ENCODE measurements at regions not wholly inside any gene's neighbourhood (a gene's known extent, or its start where the extent isn't known, plus 50 kb on each side); places are given as distances from the start of the nearest gene placed in this dataset.

GRCh38 chr5:4022056-4022670, 426.5 kb downstream of the IRX1 start:
- intact Hi-C loops (cut with micrococcal nuclease; ENCODE audit: unreplicated experiment), result no loop called here
- Histone ChIP-seq H3K4me1 (ENCODE audit: insufficient read depth, low read length, poor library complexity, severe bottlenecking) (no peaks in the 10 kb centered on the region), H3K36me3 (ENCODE audit: insufficient read depth, low read length) (no peaks in the 10 kb centered on the region), H3K27ac (ENCODE audit: low read depth, low read length, poor library complexity, severe bottlenecking) (no peak overlapping the region), H3K4me3 (ENCODE audit: low read depth, low read length, poor library complexity, severe bottlenecking) (no peak overlapping the region), H2AFZ (ENCODE audit: low read length) (no peak overlapping the region), H3K79me2 (ENCODE audit: insufficient read depth, low read depth, low read length) (no peaks in the 10 kb centered on the region), H4K20me1 (ENCODE audit: insufficient read depth, low read length) (no peaks in the 10 kb centered on the region), H3K9me3 (ENCODE audit: low read length) (no peaks in the 10 kb centered on the region), H3K9me2 (ENCODE audit: insufficient read depth, low read length) (no peaks in the 10 kb centered on the region), H3K4me2 (ENCODE audit: low read length) (no peak overlapping the region)
- CTCF ChIA-PET (ENCODE audit: unreplicated experiment), result no interaction called here
- POLR2A ChIA-PET, result no interaction called here
- BruUV-seq (replicated peaks), result no TSS peak
- DNase-seq (ENCODE audit: low spot score), result no peak
- no peak for TF ChIP-seq CTCF (conservative IDR thresholded peaks at IDR 0.05; ENCODE audit: low read length)
- TF ChIP-seq EZH2phosphoT487 (IDR thresholded peaks at IDR 0.05; ENCODE audit: borderline replicate concordance, low read depth, low read length), result no peak

- no peak overlapping the region for H3K4me2 ChIP-seq (ENCODE audit: low read length)
- TF ChIP-seq EZH2phosphoT487 (IDR thresholded peaks at IDR 0.05; ENCODE audit: borderline replicate concordance, low read depth, low read length) (no peak), CTCF (conservative IDR thresholded peaks at IDR 0.05; ENCODE audit: low read length) (no peak)
- POLR2A ChIA-PET, result no interaction called here
- no peaks in the 10 kb centered on the region for H3K4me1 ChIP-seq (ENCODE audit: insufficient read depth, low read length, poor library complexity, severe bottlenecking)
- intact Hi-C loops (cut with micrococcal nuclease; ENCODE audit: unreplicated experiment), result no loop called here
- CTCF ChIA-PET (ENCODE audit: unreplicated experiment), result no interaction called here
- H3K9me2 ChIP-seq (ENCODE audit: insufficient read depth, low read length), result no peaks in the 10 kb centered on the region
- H3K27ac ChIP-seq (ENCODE audit: low read depth, low read length, poor library complexity, severe bottlenecking), result no peak overlapping the region
- BruUV-seq (replicated peaks), result no TSS peak
- no peak overlapping the region for H2AFZ ChIP-seq (ENCODE audit: low read length)
- H4K20me1 ChIP-seq (ENCODE audit: insufficient read depth, low read length), result no peaks in the 10 kb centered on the region
- no peak overlapping the region for H3K4me3 ChIP-seq (ENCODE audit: low read depth, low read length, poor library complexity, severe bottlenecking)
- H3K9me3 ChIP-seq (ENCODE audit: low read length), result no peaks in the 10 kb centered on the region
- no peaks in the 10 kb centered on the region for H3K36me3 ChIP-seq (ENCODE audit: insufficient read depth, low read length)
- DNase-seq (ENCODE audit: low spot score), result no peak
- no peaks in the 10 kb centered on the region for H3K79me2 ChIP-seq (ENCODE audit: insufficient read depth, low read depth, low read length)
Observed at GRCh38 chr5:4023091-4023752, 427.6 kb downstream of the IRX1 start.

GRCh38 chr5:4023753-4024335, 428.2 kb downstream of the IRX1 start:
- Histone ChIP-seq H3K4me2 (ENCODE audit: low read length) (no peak overlapping the region), H4K20me1 (ENCODE audit: insufficient read depth, low read length) (no peaks in the 10 kb centered on the region), H2AFZ (ENCODE audit: low read length) (no peak overlapping the region), H3K27ac (ENCODE audit: low read depth, low read length, poor library complexity, severe bottlenecking) (no peak overlapping the region), H3K4me3 (ENCODE audit: low read depth, low read length, poor library complexity, severe bottlenecking) (no peak overlapping the region), H3K9me2 (ENCODE audit: insufficient read depth, low read length) (no peaks in the 10 kb centered on the region), H3K79me2 (ENCODE audit: insufficient read depth, low read depth, low read length) (no peaks in the 10 kb centered on the region), H3K36me3 (ENCODE audit: insufficient read depth, low read length) (no peaks in the 10 kb centered on the region), H3K9me3 (ENCODE audit: low read length) (no peaks in the 10 kb centered on the region), H3K4me1 (ENCODE audit: insufficient read depth, low read length, poor library complexity, severe bottlenecking) (no peaks in the 10 kb centered on the region)
- BruUV-seq (replicated peaks), result no TSS peak
- TF ChIP-seq CTCF (conservative IDR thresholded peaks at IDR 0.05; ENCODE audit: low read length), result no peak
- no peak for TF ChIP-seq EZH2phosphoT487 (IDR thresholded peaks at IDR 0.05; ENCODE audit: borderline replicate concordance, low read depth, low read length)
- ChIA-PET POLR2A (no interaction called here), CTCF (ENCODE audit: unreplicated experiment) (no interaction called here)
- no peak for DNase-seq (ENCODE audit: low spot score)
- intact Hi-C loops (cut with micrococcal nuclease; ENCODE audit: unreplicated experiment), result no loop called here

All from OCI-LY7 (cell line).